GM19463 (cell line): ENCODE measurements at regions not wholly inside any gene's neighbourhood (a gene's known extent, or its start where the extent isn't known, plus 50 kb on each side); places are given as distances from the start of the nearest gene placed in this dataset.

Source experiments
- ATAC-seq: cut with Tn5 transposase; IDR thresholded peaks from one replicate; pipeline ENCODE4 v1.9.1; 2021; ENCODE audit warnings: mild to moderate bottlenecking, moderate library complexity; ENCODE audit not compliant: unreplicated experiment

- ATAC-seq, result no peak
Measured at GRCh38 chr20:58092353-58092752, 136.1 kb downstream of the ANKRD60 start.

- ATAC-seq, result no peak
Measured at GRCh38 chr20:58091810-58092209, 136.6 kb downstream of the ANKRD60 start.

DNA sequence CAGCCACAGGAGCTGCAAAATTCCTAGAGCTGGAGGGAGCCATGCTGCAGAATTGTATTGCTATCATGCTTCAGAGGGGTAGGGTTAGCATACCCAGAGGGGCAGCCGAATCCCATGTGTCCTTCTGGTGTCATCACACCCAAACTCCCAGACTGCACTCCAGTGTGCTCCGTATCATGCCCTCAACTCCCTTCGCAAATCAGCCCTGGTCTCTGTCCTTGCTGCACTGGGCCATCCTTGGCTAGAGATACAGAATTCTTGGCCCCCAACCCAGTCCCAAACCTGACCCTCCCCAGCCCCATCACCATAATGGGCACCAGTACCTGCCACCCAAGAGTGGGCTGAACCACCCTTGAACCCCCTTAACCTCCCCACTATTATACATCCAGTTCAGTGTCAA is 138.3 kb downstream of the ANKRD60 start:
- ATAC-seq, result no peak

- no peak for ATAC-seq
Measured at GRCh38 chr20:58088625-58089024, 139.8 kb downstream of the ANKRD60 start.

DNA sequence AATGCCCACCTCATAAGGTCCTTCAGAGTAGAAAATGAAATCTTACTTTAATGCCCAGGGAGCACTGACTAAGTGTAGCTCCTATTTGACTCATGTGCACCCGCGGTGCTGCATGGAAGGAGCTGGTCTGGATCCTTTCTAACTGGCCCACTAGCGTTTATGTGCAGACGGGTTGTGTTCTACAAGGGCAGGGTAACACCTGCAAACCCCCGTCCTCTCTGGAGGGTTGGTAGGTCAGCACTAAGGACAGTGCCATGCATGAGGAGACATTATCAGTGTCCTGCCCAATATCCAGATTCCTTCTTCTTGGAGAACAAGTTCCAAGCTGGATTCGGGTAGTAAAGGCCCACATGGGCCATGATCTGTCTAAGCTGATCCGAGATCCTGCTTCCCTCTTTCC is 140.3 kb downstream of the ANKRD60 start:
- no peak for ATAC-seq

DNA sequence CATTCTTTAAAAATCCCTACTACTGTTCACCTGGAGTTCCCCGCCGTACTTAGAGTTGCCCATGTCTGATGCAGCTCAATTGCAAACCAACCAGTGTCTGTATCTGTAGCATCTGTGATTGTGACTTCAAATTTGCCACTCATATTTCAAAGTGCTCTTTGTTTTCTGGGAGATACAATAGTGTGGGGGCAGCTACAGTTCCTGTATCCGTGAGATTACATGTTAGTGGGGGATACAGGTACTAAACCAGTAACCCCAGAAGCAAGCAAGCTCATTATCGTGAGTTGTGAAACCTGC is 140.9 kb downstream of the ANKRD60 start:
- no peak for ATAC-seq

- ATAC-seq, result no peak
Measured at GRCh38 chr20:58086763-58087561, 141.5 kb downstream of the ANKRD60 start.

DNA sequence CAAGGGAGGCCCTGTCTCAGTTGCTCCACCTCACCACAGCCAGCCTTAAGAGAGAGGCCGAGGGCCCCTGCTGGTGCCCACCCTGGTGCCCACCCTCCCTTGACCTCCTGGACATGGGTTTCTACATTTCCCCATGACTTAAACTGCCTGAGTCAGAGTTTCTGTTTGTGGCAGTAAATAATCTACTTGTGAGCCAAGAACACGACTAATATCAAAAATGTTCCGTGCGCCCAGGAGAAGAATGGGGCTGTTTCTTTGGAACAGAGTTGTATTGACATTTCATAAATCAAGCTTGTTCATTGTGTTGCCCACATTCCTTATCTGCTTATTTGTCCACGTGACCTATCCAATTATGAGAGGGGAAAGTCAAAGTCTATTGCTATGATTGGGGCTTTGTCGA is 143.5 kb downstream of the ANKRD60 start:
- no peak for ATAC-seq

DNA sequence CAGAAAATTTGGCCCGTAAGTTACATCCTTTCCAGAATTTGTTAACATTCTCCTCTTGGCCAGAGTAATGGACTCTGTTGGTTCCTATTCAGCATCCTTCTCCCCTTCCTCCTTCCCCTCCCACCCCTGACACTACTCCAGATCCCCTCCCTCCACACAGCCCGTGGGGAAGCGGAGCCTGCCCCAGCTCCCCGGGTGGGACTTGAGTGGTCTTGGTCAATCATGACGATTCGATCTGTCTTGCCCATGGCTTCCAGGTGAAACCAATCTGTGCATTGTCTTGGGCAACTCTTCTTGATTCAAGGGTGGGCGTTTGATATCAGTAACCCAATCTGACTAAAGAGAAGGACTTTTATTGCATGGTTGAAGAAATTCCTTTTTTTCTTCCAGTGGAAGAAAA is 143.9 kb downstream of the ANKRD60 start:
- ATAC-seq, result no peak

- no peak for ATAC-seq
Measured at GRCh38 chr20:58081846-58082245, 146.6 kb downstream of the ANKRD60 start.

GRCh38 chr20:58078741-58079522 is 149.5 kb downstream of the ANKRD60 start:
- ATAC-seq, result no peak

GRCh38 chr20:58077282-58077681 is 151.2 kb downstream of the ANKRD60 start:
- no peak for ATAC-seq

- ATAC-seq, result no peak
Measured at GRCh38 chr20:58076405-58076804, 152.0 kb downstream of the ANKRD60 start.

DNA sequence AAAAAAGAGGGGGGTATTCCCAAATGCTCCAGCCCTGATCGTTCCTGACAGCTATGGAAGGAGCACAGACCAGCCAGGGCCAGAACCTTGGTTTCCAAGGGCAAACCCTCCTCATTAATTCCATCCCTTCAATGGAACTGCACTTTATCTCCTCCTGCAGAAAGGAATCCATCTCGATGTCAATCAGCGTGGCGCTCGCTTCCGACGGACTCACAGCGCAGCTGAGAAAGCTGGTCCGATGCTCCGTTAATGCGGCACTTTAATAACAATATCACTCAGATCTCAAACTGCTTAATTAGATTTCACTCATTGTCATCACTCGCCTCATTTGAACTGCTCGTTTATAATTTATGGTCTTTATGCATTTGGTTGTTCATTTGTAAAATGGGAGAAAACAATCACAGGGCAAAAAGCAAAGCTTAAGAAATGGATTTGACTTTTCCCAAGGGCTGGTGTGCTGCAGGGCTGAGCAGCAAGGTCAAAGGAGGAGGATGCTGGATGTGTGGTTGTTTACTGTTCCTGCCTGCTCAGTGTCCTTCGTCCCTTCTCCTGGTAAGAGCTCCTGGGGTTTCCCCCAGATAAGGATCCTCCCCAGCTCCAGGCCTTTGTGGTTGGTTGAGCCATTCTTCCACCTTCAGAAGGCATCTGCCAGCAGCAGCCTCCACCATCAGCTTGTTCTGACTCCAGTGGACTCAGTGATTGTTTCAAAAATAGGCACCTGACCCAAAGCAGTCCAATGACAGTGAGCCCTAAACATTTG is 152.7 kb downstream of the ANKRD60 start:
- ATAC-seq, result no peak

DNA sequence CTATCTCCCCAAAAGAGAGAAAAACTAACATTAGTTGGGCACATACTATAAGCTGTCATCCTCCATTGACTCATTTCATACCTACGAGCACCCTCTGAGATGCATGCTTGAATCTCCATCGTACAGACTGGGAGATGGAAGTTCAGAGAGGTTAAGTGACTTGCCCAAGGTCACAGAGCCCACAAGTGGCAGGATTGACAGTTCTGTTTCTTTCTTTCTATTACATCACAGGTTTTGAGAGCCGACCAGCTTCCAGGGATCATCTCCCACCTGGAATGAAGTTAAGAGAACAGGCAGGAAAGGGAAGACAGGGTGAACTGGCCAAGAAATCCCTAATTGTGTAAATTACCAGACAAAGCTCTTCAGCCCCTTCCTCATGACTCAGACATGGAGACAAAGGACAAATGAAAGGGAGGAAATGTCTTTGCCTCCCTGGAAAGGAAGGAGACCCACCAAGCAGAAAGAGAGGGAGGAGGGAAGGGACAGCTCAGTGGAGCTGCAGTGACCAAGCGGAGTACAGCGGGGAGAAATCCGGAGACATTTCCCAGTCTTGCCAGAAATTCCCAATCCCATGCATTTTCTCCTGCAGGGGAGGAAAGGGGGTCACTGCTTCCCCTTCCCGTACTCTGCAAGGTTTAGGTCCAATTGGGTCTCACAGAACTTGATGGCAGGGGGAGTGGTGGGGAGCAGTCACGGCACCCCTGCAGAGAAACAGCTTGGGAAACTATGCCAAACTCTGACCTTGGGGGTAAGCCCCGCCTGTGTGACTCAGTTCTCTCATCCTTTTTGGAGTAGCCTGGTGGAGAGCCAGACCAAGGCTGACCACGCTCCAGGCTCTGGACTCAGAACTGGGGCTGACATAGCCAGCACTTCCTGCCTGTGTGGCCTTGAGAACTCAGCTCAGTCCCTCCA is 154.3 kb downstream of the ANKRD60 start:
- no peak for ATAC-seq

GRCh38 chr20:58072695-58073671 is 155.5 kb downstream of the ANKRD60 start:
- no peak for ATAC-seq

DNA sequence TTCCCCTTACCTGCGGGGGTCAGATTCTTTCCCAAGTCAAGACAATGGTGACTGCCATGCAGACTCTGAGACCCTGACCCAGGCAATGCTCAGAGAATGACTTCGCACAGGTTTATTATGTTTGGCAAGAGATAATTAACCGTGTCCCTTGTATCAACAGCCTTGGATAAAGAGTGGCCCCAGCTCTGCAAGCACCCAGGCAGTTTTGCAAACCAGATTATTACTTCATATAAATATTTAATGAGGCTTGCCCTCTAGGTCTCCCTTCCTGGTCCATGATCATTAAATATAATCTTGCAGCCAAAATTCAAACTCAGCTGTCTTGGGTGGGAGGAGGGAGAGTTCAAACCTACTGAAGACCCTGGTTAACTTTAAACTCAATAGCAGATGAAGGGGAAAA is 156.5 kb downstream of the ANKRD60 start:
- no peak for ATAC-seq

DNA sequence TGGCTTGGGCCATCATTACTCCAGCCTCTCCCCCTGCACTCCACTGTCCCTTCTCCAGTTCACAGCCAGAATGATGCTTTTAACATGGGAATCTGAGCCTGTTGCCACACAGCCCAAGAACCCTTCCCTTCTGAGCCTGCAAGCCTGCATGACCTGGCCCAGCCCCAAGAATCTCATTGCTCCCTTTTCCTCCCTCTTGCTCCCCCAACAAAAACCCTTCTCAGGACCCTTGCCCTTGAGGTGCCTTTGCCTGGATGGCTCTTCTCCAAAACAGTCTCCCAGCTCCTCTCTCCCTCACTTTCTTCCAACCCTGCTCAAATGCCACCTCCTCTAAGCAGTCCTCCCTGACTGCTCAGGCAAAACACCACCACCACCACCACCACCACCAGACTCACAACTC is 157.2 kb downstream of the ANKRD60 start:
- no peak for ATAC-seq

DNA sequence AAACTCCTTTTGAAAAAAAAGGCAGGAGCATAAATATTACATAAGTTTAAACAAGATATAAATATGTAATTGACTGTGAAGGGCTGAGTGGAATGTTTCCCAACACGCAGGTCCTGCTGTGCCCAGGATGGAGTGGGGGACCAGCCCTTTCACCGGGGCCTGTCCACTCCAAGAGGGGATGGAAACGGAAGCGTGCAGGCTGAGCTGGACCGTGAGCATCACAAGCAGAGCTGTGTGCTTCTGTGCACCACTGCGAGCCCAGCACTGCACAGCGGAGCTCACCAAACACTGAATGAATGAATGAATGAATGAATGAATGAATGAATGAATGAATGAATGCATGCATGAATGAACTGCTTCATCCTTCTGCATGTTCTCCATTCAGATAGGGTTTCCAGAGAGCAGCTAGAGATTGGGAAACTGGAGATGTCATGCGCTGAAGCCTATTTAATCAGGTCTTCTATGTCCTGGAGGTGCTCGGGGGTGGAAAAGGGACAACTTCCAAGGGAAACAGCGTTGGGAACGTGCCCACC is 157.7 kb downstream of the ANKRD60 start:
- ATAC-seq, result no peak
